ENCODE measurements at regions not wholly inside any gene's neighbourhood (a gene's known extent, or its start where the extent isn't known, plus 50 kb on each side); places are given as distances from the start of the nearest gene placed in this dataset.

DNA sequence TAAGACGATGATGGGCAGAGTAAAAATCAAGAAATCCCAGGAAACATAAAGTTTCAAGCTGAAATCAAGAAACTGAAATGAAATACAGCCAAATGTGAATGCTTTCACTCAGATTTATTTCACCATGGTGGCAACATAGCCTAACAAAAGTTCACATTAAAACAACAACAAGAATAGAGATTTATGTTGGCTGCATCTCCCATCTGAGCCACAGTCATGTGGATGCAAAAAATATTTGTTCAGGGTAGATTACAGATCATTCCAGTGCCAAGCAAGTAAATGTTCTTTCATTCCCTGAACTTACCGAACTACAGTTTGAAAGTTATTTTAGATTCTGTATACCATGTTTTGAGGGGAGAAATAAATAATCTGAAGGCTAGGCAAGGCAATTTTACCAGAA is 159.9 kb upstream of the TMTC1 start:
- DNase-seq = no peak
- H3K27ac ChIP-seq (ENCODE audit: low read length) = no peak overlapping the region
- no peaks in the 10 kb centered on the region for H3K27me3 ChIP-seq (ENCODE audit: control insufficient read depth, insufficient read depth, low read length)
- Mint-ChIP-seq H3K9me3 (peaks cover 5 to 7% of the 10 kb centered on the region in 2 donors), H3K4me3 (no peak overlapping the region), H3K27ac (no peak overlapping the region), H3K36me3 (no peaks in the 10 kb centered on the region), H3K4me1 (no peaks in the 10 kb centered on the region), H3K27me3 (ENCODE audit: low read depth in 2 of 2) (no peaks in the 10 kb centered on the region)
- WGBS (ENCODE audit: insufficient coverage) = 63% methylated on average over 2 of the region's 2 CpGs
- no peaks in the 10 kb centered on the region for H3K36me3 ChIP-seq (ENCODE audit: control insufficient read depth, insufficient read depth, low read length)
- no peaks in the 10 kb centered on the region for H3K4me1 ChIP-seq (ENCODE audit: control insufficient read depth, insufficient read depth, low read length)
- H3K9me3 ChIP-seq (ENCODE audit: control insufficient read depth, insufficient read depth, low read length) = no peaks in the 10 kb centered on the region
- no peak for ATAC-seq
- H3K4me3 ChIP-seq (ENCODE audit: low read length) = no peak overlapping the region
- intact Hi-C loops (cut with micrococcal nuclease) = no loop called here
- TF ChIP-seq, protein P1, sequence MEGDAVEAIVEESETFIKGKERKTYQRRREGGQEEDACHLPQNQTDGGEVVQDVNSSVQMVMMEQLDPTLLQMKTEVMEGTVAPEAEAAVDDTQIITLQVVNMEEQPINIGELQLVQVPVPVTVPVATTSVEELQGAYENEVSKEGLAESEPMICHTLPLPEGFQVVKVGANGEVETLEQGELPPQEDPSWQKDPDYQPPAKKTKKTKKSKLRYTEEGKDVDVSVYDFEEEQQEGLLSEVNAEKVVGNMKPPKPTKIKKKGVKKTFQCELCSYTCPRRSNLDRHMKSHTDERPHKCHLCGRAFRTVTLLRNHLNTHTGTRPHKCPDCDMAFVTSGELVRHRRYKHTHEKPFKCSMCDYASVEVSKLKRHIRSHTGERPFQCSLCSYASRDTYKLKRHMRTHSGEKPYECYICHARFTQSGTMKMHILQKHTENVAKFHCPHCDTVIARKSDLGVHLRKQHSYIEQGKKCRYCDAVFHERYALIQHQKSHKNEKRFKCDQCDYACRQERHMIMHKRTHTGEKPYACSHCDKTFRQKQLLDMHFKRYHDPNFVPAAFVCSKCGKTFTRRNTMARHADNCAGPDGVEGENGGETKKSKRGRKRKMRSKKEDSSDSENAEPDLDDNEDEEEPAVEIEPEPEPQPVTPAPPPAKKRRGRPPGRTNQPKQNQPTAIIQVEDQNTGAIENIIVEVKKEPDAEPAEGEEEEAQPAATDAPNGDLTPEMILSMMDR (IDR thresholded peaks at IDR 0.05) = no peak

DNA sequence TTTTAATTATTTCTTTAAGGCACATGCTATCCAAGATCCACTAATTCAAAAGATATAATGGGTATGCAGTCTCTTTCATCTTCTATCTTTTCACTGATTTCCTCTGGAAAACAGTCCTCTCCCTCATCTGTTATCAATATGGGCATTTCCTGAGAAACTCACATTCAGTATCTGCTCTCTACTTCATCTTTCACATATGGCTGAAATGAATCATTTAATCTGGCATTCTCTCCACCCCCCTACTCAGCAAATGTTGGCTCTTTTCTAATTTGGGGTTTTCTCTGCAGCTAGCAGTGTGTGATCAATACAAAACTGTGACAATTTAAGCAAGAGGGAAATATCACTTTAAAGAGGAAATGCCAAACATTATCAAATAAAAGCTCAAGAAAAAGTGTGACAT is 157.1 kb upstream of the TMTC1 start:
- no peak overlapping the region for H3K4me3 Mint-ChIP-seq
- intact Hi-C loops (cut with micrococcal nuclease) = no loop called here
- no peaks in the 10 kb centered on the region for H3K9me3 ChIP-seq (ENCODE audit: control insufficient read depth, insufficient read depth, low read length)
- H3K27me3 ChIP-seq (ENCODE audit: control insufficient read depth, insufficient read depth, low read length) = no peaks in the 10 kb centered on the region
- H3K36me3 Mint-ChIP-seq = no peaks in the 10 kb centered on the region
- ATAC-seq (no peak), DNase-seq (no peak)
- no peak overlapping the region for H3K4me3 ChIP-seq (ENCODE audit: low read length)
- H3K36me3 ChIP-seq (ENCODE audit: control insufficient read depth, insufficient read depth, low read length) = no peaks in the 10 kb centered on the region
- no peak overlapping the region for H3K27ac Mint-ChIP-seq
- H3K9me3 Mint-ChIP-seq = peaks cover 5 to 7% of the 10 kb centered on the region in 2 donors
- H3K27ac ChIP-seq (ENCODE audit: low read length) = no peak overlapping the region
- no peaks in the 10 kb centered on the region for H3K4me1 Mint-ChIP-seq
- H3K27me3 Mint-ChIP-seq (ENCODE audit: low read depth in 2 of 2) = no peaks in the 10 kb centered on the region
- no peaks in the 10 kb centered on the region for H3K4me1 ChIP-seq (ENCODE audit: control insufficient read depth, insufficient read depth, low read length)
- TF ChIP-seq, protein P1 (IDR thresholded peaks at IDR 0.05) = no peak

DNA sequence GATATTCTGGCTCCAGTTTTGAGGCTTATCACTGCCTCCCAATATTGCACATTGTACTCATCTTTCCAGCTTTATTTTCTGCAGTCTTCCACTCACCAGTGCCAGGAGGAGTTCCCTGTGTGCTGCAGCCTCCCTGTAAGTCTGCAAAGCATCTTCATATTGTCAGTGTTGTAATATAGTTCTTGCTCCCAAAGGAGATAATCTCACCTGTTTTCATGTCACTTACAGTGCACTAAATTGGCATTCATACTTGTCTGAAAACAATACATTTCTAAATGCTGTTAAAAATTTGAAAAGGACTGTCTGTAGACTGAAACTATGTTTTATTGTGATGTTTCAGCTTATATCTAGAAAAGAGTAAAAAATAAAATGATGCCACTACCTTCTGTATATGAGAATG is 146.8 kb upstream of the TMTC1 start:
- Histone ChIP-seq H3K27me3 (ENCODE audit: control insufficient read depth, insufficient read depth, low read length) (no peaks in the 10 kb centered on the region), H3K36me3 (ENCODE audit: control insufficient read depth, insufficient read depth, low read length) (no peaks in the 10 kb centered on the region), H3K4me3 (ENCODE audit: low read length) (no peak overlapping the region), H3K4me1 (ENCODE audit: control insufficient read depth, insufficient read depth, low read length) (no peaks in the 10 kb centered on the region), H3K9me3 (ENCODE audit: control insufficient read depth, insufficient read depth, low read length) (peaks cover 2% of the 10 kb centered on the region), H3K27ac (ENCODE audit: low read length) (no peak overlapping the region)
- Mint-ChIP-seq H3K9me3 (peaks cover 0 to 13% of the 10 kb centered on the region in 2 donors), H3K27ac (no peak overlapping the region), H3K36me3 (no peaks in the 10 kb centered on the region), H3K4me3 (no peak overlapping the region), H3K27me3 (ENCODE audit: low read depth in 2 of 2) (no peaks in the 10 kb centered on the region), H3K4me1 (no peaks in the 10 kb centered on the region)
- DNase-seq (no peak), ATAC-seq (no peak)
- intact Hi-C loops (cut with micrococcal nuclease) = no loop called here
- TF ChIP-seq, protein P1 (IDR thresholded peaks at IDR 0.05) = no peak

DNA sequence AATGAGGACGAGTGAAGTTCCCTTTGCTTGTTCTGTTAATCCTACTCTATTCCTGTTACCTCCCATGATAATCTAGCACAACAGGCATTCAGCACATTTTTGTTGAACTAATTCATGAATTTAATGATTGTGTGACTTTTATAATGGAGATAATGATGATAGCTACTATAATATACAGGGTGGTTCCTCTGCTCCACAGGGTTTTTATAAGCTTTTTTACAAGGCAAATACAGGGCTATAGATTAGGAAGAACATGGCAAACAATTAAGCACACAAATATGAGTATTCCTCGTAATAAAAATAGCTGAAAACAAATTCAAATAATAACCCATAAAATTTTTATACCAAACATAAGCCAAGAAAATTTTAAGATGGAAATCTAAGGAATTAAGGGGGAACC is 145.6 kb upstream of the TMTC1 start:
- Histone ChIP-seq H3K27me3 (ENCODE audit: control insufficient read depth, insufficient read depth, low read length) (no peaks in the 10 kb centered on the region), H3K27ac (ENCODE audit: low read length) (no peak overlapping the region), H3K4me1 (ENCODE audit: control insufficient read depth, insufficient read depth, low read length) (no peaks in the 10 kb centered on the region), H3K36me3 (ENCODE audit: control insufficient read depth, insufficient read depth, low read length) (no peaks in the 10 kb centered on the region), H3K4me3 (ENCODE audit: low read length) (no peak overlapping the region), H3K9me3 (ENCODE audit: control insufficient read depth, insufficient read depth, low read length) (peaks cover 2% of the 10 kb centered on the region)
- Mint-ChIP-seq H3K9me3 (peaks cover 0 to 13% of the 10 kb centered on the region in 2 donors), H3K27ac (no peak overlapping the region), H3K36me3 (no peaks in the 10 kb centered on the region), H3K4me3 (no peak overlapping the region), H3K4me1 (no peaks in the 10 kb centered on the region), H3K27me3 (ENCODE audit: low read depth in 2 of 2) (no peaks in the 10 kb centered on the region)
- 80% methylated on average over 1 of the region's 2 CpGs for WGBS (ENCODE audit: insufficient coverage)
- ATAC-seq (no peak), DNase-seq (no peak)
- TF ChIP-seq, protein P1 (IDR thresholded peaks at IDR 0.05) = no peak
- intact Hi-C loops (cut with micrococcal nuclease) = no loop called here

Data from natural killer cell (primary cell).